Left lobe of liver (tissue), 2 donors: ENCODE measurements at regions not wholly inside any gene's neighbourhood (a gene's known extent, or its start where the extent isn't known, plus 50 kb on each side); places are given as distances from the start of the nearest gene placed in this dataset.

Source experiments
- ATAC-seq: fragments of 200-7000 bp; cut with Tn5 transposase; one replicate; pipeline ENCODE4 v1.9.1; 2020; ENCODE audit warnings: mild to moderate bottlenecking, moderate library complexity
- DNase-seq: peaks from one replicate; pipeline ENCODE4 v3.0.0-alpha.2; 2020; ENCODE audit warnings: low spot score
- donor health status: DM: no; HTN: no; CAD: no; lungs with moderate emphysema.
- donor health status: DM: no; HTN: yes; CAD: no.

- no peak for DNase-seq
- ATAC-seq = no peak
Observed at GRCh38 chr13:75061909-75062308, 420.1 kb downstream of the TBC1D4 start.

DNA sequence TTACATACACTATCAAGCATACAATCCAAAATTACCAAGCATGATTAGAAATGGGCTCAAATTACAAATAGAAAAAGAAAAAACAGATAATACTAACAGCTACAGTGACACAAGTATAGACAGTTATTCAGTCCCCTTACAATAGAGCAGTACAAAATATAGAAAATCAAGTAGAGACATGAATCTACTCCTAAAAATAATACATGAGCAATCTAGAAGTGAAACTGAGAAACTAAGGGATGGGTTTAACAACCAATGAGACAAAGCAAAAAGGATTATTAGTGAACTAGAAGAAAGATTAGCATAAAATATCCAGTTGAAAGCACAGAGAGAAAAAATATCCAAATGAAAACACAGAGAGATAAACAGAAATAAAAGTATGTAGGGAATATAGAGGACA, 426.7 kb downstream of the TBC1D4 start:
- no peak for DNase-seq
- ATAC-seq = no peak

GRCh38 chr13:75052616-75053015, 429.4 kb downstream of the TBC1D4 start:
- no peak for ATAC-seq

GRCh38 chr13:75050419-75051046, 431.4 kb downstream of the TBC1D4 start:
- DNase-seq (no peak), ATAC-seq (no peak)

More at GRCh38 chr13:75052616-75053015, 429.4 kb downstream of the TBC1D4 start:
- no peak for DNase-seq

- ATAC-seq (no peak), DNase-seq (no peak)
Observed at GRCh38 chr13:75049735-75050335, 432.1 kb downstream of the TBC1D4 start.

- DNase-seq = no peak
Observed at GRCh38 chr13:75042807-75043206, 439.2 kb downstream of the TBC1D4 start.

GRCh38 chr13:75038393-75039113, 443.4 kb downstream of the TBC1D4 start:
- no peak for ATAC-seq
- DNase-seq = no peak

More at GRCh38 chr13:75042807-75043206, 439.2 kb downstream of the TBC1D4 start:
- ATAC-seq = no peak

DNA sequence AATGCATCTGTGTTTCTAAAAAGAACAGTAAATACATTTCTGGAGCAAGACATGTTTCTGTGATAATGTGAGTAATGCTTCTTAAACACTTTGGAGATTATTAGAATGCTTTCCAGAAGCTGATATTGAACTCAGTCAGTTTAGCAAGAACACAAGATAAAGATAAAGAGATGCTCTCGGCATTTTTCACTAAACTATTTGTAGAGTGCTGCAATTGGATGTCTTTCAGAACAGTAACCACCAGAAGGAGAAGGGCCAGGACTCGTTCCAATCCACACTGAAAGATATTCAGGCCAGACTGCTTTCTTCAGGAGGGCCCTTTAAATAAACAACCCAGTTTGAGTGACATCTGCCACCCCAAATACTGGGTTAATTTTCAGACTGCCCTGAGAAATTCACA, 456.0 kb downstream of the TBC1D4 start:
- ATAC-seq = no peak
- no peak for DNase-seq

GRCh38 chr13:75024602-75025001, 457.4 kb downstream of the TBC1D4 start:
- no peak for DNase-seq

DNA sequence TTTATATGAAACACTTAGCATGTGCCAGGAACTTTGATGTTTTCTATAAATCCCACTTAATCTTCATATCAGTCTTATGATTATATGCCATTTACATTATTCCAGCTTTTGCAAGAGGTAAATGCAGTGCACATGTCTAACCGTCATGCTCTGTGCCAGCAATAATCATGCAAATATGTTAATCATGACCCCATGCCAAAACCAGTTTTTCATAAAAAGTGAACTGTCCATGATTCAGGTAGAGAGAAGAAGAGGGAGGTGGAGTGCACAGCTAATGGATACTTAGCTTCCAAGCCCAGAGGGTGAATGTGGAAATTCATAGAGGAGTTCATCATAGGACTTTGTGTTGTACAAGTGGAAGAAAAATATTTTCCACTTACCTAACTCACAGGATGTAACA, 458.4 kb downstream of the TBC1D4 start:
- ATAC-seq (no peak), DNase-seq (no peak)

More at GRCh38 chr13:75024602-75025001, 457.4 kb downstream of the TBC1D4 start:
- ATAC-seq = no peak

DNA sequence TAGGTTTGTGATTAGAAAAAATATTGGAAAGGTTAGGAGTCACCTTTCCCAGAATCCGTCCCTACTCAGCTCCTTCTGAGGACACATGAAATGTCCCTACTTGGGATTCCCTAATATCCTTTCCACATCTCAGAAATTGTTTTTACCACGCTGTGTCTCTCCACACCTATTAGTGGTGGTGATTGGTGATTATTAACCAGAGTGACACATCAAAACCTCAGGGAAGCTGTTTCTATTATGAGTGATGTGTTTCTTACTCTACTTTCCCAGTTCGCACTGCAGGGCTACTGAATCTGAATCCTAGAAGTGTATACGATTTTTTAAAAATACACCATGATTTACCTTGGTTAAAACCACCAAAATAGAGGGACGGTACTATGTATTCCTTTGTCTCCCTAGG, 460.8 kb downstream of the TBC1D4 start:
- DNase-seq (no peak), ATAC-seq (no peak)

DNA sequence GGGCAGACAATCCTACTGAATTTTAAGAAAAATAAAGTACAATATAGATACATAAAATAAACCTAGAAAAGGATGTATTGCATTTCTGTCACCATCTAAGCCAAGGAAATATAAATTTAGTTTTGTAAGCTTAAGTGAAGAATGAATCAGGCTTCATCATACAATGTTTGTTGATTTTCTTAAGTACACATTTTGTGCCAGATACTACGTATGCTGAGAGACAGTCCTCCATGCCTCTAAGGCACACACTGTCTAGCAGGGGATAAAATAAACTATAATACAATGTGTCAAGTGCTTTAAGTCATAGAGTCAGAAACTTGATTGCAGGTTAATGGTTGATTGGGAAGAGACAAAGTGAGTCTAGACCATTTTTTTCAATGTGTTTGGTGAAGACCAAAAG, 465.7 kb downstream of the TBC1D4 start:
- DNase-seq (no peak), ATAC-seq (no peak)

- no peak for ATAC-seq
- DNase-seq = no peak
Observed at GRCh38 chr13:75013818-75014217, 468.2 kb downstream of the TBC1D4 start.

DNA sequence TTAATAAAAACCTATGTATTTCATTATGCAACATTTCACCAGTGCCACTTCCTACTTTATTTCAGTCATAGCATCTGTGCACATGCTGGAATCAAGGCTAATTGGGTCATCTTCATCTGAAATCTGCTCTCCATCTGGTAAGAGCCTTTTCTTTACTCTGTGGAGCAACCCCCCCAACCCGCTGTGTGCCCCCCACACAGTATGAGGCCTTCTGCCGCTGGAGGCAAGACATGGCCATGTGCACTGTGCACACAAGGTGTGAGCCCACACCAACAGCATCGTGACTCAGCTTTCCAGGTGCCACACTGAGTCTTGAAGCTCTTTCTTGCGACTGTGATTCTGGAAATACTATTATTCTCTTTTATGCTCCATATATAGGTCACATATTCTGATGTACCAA, 471.0 kb downstream of the TBC1D4 start:
- DNase-seq (no peak), ATAC-seq (no peak)

- ATAC-seq (no peak), DNase-seq (no peak)
Observed at GRCh38 chr13:75008926-75009325, 473.0 kb downstream of the TBC1D4 start.

- ATAC-seq (no peak), DNase-seq (no peak)
Observed at GRCh38 chr13:74990992-74991391, 491.0 kb downstream of the TBC1D4 start.

- DNase-seq (no peak), ATAC-seq (no peak)
Observed at GRCh38 chr13:74987124-74987690, 494.8 kb downstream of the TBC1D4 start.

DNA sequence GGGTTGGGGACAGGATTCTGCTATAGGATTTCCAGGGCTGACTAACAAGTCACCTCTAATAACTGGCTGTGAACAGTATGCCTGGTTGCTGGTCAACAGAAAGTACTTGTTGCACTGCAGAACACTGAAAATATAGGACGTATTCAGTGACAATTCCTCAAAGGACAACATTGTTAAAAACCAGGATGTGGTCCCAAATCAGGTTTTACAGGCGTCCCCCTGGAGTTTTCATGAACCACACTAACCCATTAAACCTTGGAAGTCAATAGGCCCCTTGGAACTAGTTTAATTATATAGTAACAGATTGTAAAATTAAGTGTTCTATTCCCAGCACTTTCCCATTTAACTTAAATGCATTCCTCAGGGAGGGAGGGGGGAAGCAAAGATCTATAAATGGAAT, 495.4 kb downstream of the TBC1D4 start:
- DNase-seq (no peak), ATAC-seq (no peak)

GRCh38 chr13:74979703-74980102, 502.3 kb downstream of the TBC1D4 start:
- no peak for DNase-seq

DNA sequence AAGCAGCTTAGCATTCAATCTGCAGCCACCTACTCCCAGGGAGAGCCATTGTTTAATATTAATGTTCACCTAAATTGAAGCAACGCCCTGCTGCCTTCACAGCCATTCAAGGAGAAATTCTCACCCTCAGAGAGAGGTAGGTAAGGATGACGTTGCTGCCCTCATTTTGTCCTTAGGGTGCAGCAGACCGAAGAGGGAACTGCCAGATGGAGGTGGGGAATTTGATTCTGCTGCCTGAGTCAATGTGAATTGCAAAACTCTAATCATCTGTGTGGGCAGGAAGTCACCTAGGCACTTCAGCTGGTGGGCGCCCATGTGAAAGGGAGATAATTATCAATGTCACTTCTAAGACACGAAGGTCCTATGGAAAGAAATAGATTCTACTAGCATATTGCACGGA, 503.4 kb downstream of the TBC1D4 start:
- no peak for DNase-seq
- ATAC-seq = no peak

More at GRCh38 chr13:74979703-74980102, 502.3 kb downstream of the TBC1D4 start:
- ATAC-seq = no peak

DNA sequence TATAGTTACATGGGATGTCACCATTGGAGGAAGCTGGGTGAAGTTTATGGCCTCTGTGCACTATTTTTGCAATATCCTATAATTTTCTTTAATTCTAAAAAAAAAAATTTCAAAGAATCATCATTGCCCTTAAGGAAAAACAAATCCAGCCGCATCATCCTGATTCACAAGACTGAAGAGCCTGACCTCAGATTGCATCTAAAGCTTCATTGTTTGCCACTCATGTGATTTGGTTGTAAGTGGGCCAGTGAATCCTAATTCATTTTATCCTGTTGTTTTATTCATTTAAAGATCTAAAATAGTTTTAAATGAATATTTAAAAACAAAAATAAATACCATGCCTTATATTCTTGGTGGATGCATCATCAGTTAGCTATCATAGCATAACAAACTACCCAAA, 504.5 kb downstream of the TBC1D4 start:
- ATAC-seq (no peak), DNase-seq (no peak)

- ATAC-seq (no peak), DNase-seq (no peak)
Observed at GRCh38 chr13:74975111-74975510, 506.9 kb downstream of the TBC1D4 start.
